Uterus (tissue), 2 donors: ENCODE measurements at regions not wholly inside any gene's neighbourhood (a gene's known extent, or its start where the extent isn't known, plus 50 kb on each side); places are given as distances from the start of the nearest gene placed in this dataset.

ENCODE experiments used
- POLR2A ChIP-seq, 2 donors: fragments of 450-650 bp; IDR thresholded peaks; one replicate each; pipeline ENCODE4 v1.6.1; 2016; ENCODE audit warnings: antibody characterized with exemption in 2 of 2, mild to moderate bottlenecking in 1 of 2, moderate library complexity in 1 of 2
- TF ChIP-seq, protein P1 (sequence below), 4 experiments: fragments of 200-600 bp in 2 of 4; fragments of 450-650 bp in 2 of 4; sonication (generic) in 2 of 4; IDR thresholded peaks; one replicate each; pipeline ENCODE4 v1.5.1; 2016 to 2019; ENCODE audit warnings: antibody characterized with exemption in 4 of 4, mild to moderate bottlenecking in 2 of 4, moderate library complexity in 1 of 4

DNA sequence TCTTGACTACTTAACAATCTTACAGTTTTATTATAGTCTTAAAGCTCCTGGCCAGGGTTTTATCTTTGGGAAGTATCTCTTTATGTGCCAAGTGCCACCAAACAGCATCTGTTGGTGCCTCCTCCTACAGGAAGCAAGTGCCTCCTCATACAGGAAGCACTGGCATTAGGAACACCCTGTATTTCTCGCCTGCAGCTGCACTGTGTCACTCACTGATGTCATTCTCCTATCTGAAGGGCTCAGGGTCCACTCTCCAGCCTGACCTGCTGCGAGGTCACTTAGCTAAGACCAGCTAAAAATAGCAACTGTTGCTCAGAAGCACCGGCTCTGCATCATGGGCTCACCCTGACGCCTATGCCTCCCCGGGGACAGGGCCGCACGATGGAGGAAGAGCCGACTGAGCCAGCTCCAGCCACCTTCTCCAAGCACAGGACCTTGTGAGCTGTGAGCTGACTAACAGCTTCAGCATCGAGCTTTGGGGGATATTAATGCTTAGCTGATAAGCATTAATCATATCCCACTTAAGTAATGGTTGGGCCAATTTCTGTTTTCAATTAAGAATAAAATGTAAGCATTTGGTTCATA, 66.3 kb upstream of the CD93 start:
- TF ChIP-seq, protein P1, sequence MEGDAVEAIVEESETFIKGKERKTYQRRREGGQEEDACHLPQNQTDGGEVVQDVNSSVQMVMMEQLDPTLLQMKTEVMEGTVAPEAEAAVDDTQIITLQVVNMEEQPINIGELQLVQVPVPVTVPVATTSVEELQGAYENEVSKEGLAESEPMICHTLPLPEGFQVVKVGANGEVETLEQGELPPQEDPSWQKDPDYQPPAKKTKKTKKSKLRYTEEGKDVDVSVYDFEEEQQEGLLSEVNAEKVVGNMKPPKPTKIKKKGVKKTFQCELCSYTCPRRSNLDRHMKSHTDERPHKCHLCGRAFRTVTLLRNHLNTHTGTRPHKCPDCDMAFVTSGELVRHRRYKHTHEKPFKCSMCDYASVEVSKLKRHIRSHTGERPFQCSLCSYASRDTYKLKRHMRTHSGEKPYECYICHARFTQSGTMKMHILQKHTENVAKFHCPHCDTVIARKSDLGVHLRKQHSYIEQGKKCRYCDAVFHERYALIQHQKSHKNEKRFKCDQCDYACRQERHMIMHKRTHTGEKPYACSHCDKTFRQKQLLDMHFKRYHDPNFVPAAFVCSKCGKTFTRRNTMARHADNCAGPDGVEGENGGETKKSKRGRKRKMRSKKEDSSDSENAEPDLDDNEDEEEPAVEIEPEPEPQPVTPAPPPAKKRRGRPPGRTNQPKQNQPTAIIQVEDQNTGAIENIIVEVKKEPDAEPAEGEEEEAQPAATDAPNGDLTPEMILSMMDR (IDR thresholded peaks at IDR 0.05), result no peak
- no peak for TF ChIP-seq POLR2A (IDR thresholded peaks at IDR 0.05)
